K562 (cell line): ENCODE measurements at regions not wholly inside any gene's neighbourhood (a gene's known extent, or its start where the extent isn't known, plus 50 kb on each side); places are given as distances from the start of the nearest gene placed in this dataset.

Experiments
- HSF4 ChIP-seq: fragments of 250-450 bp; sonication (Bioruptor Pico); IDR thresholded peaks from 2 replicates; pipeline ENCODE4 v2.1.2; 2022; ENCODE audit warnings: mild to moderate bottlenecking, moderate library complexity, borderline replicate concordance
- ILK ChIP-seq: fragments of 450-650 bp; IDR thresholded peaks from 2 replicates; pipeline ENCODE4 v1.6.1; 2016; ENCODE audit warnings: missing genetic modification characterization, low read depth, mild to moderate bottlenecking, missing compliant biosample characterization, moderate library complexity, borderline replicate concordance
- TAF1 ChIP-seq: IDR thresholded peaks from 2 replicates; pipeline ENCODE4 v1.6.1; 2011; ENCODE audit warnings: mild to moderate bottlenecking, low read length, moderate library complexity; ENCODE audit not compliant: insufficient read depth, control insufficient read depth, severe bottlenecking; ENCODE audit errors: extremely low read depth
- TF ChIP-seq, protein P1 (sequence below): IDR thresholded peaks from 2 replicates; pipeline ENCODE4 v1.6.1; 2011; ENCODE audit warnings: borderline replicate concordance, low read depth, mild to moderate bottlenecking, moderate library complexity, low read length; ENCODE audit not compliant: insufficient read depth, poor library complexity, severe bottlenecking
- TF ChIP-seq, protein P2 (sequence below): fragments of 150-350 bp; conservative IDR thresholded peaks from 2 replicates; pipeline ENCODE4 v1.6.1; 2014; ENCODE audit warnings: low read length

DNA sequence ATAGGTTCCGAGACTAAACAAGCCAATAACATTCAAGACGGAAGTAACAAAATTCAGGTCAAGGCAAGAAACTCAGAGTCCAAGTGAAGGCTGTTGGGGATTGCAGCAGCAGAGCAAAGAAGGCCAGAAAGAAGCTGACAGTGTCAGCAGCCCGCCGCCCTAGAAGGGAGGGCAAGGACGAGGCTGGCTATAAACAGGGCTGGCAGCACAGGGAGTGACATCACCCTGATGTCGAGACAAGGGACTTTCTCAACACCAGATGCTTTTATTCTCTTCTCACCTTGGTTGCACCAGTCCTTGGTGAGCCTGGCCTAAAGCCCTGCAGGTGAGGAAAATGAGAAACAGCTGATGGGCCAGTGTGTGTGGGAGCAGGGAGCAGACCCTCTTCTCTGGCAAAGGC is 687.7 kb upstream of the NRP1 start (continued):
- TF ChIP-seq, protein P1, sequence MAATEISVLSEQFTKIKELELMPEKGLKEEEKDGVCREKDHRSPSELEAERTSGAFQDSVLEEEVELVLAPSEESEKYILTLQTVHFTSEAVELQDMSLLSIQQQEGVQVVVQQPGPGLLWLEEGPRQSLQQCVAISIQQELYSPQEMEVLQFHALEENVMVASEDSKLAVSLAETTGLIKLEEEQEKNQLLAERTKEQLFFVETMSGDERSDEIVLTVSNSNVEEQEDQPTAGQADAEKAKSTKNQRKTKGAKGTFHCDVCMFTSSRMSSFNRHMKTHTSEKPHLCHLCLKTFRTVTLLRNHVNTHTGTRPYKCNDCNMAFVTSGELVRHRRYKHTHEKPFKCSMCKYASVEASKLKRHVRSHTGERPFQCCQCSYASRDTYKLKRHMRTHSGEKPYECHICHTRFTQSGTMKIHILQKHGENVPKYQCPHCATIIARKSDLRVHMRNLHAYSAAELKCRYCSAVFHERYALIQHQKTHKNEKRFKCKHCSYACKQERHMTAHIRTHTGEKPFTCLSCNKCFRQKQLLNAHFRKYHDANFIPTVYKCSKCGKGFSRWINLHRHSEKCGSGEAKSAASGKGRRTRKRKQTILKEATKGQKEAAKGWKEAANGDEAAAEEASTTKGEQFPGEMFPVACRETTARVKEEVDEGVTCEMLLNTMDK = no peak
- TF ChIP-seq, protein P2, sequence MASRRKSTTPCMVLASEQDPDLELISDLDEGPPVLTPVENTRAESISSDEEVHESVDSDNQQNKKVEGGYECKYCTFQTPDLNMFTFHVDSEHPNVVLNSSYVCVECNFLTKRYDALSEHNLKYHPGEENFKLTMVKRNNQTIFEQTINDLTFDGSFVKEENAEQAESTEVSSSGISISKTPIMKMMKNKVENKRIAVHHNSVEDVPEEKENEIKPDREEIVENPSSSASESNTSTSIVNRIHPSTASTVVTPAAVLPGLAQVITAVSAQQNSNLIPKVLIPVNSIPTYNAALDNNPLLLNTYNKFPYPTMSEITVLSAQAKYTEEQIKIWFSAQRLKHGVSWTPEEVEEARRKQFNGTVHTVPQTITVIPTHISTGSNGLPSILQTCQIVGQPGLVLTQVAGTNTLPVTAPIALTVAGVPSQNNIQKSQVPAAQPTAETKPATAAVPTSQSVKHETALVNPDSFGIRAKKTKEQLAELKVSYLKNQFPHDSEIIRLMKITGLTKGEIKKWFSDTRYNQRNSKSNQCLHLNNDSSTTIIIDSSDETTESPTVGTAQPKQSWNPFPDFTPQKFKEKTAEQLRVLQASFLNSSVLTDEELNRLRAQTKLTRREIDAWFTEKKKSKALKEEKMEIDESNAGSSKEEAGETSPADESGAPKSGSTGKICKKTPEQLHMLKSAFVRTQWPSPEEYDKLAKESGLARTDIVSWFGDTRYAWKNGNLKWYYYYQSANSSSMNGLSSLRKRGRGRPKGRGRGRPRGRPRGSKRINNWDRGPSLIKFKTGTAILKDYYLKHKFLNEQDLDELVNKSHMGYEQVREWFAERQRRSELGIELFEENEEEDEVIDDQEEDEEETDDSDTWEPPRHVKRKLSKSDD = no peak
- no peak for TF ChIP-seq ILK (tag)
- no peak for TF ChIP-seq TAF1
- no peak for TF ChIP-seq HSF4 (CRISPR knock-in tag)
